ENCODE measurements at regions not wholly inside any gene's neighbourhood (a gene's known extent, or its start where the extent isn't known, plus 50 kb on each side); places are given as distances from the start of the nearest gene placed in this dataset.
A peak's percentile ranks its signal among the peaks of the same experiment; 100 is the strongest.
"Not testable (repeated sequence)": the region's sequence is repeated elsewhere in the genome, so short reads cannot be mapped to it uniquely, and the experiment has no call there.

DNA sequence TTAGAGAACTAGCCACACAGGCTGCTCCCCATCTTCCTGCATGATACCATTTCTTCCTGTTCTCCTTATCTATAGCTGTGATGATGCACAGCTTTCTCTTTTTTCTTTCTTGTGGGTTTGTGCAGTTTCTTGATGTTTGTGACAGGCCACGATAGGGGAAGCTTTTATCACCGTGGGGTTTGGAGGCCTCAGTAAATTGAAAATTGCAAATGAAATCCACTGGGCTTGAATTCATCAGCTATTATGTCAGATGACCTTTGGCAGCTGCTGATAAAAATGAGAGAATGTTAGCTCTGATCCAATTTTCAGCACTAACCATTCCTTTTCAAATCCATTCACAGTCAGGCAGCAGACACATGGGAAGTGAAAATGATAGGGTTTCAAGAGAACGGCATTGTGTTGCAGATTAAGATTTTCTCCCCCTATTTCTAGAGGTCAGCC, 176.9 kb upstream of the SOX2 start:
- no peak for DNase-seq (ENCODE audit: low read depth in 2 of 2)

DNA sequence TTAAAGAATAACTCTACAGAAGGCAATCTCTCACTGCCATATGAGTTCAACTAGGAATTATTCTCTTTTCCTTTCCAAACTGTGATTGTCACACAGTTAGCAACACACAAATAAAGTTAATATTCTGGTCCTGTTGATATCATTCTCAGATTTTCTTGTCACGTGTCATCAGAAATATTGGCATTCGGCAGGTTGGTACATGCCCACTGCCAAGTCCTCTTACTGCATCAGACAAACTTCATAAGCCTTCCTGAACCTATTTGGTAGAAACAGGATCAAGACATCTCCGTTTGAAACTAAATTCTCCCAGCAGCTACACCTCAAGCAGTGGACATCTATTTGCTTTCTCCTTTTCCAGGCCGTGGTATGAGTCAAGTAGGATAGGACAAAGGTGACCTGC, 177.9 kb upstream of the SOX2 start:
- DNase-seq (ENCODE audit: low read depth in 2 of 2): no peak

DNA sequence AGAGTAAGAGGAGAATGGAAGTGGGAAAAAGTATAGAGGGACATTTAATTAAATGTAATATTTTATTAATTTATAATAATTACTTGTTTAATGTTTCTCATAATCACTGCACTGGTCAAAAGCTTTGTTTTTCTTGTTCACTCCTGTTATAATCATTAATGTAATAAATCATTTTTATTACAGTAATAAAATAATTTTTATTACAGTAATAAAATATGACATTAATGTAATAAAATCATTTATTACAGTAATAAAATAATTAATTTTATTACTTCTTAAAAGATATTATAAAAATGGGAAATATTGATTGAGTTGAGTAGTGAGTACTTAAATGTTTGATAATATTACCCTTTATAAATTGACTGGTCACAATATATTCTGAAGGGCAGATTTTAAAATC, 181.1 kb upstream of the SOX2 start:
- no peak for DNase-seq (ENCODE audit: low read depth in 2 of 2)

DNA sequence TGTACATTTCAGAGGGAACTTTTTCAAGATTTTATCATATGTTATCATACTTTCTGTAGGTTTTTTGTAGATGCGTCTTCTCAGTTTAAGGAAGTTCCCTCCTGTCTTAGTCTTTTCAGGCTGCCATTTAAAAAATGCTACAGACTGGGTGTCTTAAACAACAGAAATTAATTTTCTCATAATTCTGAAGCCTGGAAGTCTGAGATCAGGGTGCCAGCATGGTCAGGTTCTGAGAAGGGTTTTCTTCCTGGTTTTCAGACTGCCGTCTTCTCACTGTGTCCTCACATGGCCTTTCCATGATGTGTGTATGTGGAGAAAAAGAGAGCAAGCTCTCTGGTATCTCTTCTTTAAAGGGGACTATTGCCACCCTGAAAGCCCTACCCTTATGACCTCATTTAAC, 189.9 kb upstream of the SOX2 start:
- no peak for DNase-seq (ENCODE audit: low read depth in 2 of 2)

DNA sequence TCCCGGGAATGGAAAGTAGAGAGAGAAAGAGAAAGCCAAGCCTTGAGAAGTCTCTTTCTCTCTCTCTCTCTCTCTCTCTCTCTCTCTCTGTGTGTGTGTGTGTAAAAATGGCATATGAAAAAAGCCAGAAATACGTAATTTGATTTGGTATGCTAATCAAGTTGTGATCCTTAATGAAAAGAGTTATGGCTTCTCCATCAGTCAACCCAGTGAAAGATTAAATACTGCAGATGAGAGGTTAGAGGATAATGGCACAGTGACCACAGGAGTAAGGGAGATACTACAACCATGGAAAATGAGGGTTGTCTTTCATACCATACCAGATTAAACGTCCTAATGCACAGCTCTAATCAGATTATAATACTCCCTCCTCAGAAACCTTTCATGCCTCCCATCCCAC, 193.5 kb upstream of the SOX2 start:
- no peak for DNase-seq (ENCODE audit: low read depth in 2 of 2)

DNA sequence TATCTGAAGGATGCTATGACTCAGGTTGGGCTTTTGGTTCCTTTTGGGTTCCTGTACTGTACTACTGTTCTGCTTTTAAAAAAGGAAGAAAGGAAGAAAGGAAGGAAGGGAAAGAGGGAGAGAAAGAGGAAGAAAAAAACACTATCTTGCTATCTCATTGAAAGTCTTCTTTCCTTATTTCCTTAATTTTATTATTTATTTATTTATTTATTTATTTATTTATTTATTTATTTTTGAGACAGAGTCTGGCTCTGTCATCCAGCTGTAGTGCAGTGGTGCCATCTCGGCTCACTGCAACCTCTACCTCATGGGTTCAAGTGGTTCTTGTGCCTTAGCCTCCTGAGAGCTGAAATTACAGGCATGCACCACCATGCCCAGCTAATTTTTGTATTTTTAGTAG, 198.9 kb upstream of the SOX2 start:
- no peak for DNase-seq (ENCODE audit: low read depth in 2 of 2)

DNA sequence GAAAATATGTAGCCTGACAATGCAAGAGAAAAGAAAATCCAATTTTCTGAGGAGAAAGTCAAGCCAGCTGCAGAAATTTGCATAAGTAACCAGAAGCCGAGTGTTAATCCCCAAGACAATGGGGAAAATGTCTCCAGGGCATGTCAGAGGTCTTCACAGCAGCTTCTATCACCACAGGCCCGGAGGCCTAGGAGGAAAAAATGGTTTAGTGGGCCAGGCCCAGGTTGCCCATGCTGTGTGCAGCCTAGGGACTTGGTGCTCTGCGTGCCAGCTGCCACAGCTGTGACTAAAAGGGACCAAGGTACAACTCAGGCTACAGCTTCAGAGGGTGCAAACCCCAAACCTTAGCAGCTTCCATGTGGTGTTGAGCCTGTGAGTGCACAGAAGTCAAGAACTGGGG, 201.2 kb upstream of the SOX2 start:
- DNase-seq (ENCODE audit: low read depth in 2 of 2): no peak

DNA sequence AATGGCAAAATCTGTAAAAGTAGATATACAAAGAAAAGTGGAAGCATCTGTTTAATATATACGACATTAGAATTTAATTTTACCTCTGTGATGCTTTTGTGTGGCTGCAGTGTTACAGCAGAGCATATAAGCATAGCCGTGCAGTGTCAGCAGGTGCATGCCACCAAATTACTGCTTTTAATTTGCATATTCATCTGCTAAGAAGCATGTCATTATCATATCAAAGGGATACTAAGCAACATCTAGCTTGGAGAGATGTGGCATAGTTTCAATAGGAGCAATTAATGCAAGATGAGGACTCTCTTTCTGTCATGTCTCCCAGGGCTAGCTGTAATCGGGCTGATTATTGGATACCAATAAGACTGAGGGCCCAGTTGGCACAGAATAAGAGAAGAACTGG, 214.4 kb upstream of the SOX2 start:
- DNase-seq (ENCODE audit: low read depth in 2 of 2): no peak

DNA sequence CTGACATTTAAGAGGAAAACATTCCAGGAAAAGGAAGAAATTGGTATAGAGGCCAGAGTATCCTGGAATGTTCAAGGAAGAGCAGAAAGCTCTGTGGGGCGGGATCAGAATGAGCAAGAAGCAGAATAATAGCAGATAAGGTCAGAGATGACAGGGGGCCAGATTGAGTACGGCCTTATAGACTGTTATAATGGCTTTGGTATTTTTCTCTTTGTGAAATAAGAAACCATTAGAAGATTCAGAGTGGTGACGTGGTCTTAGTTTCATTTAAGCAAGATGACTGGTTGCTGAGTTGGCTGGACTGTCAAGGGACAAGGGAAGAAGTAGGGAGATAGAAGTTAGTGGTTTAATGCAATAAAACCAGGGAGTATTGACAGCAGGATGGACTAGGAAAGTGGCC, 218.3 kb upstream of the SOX2 start:
- DNase-seq (ENCODE audit: low read depth in 2 of 2): peak; percentile 15 to 17

DNA sequence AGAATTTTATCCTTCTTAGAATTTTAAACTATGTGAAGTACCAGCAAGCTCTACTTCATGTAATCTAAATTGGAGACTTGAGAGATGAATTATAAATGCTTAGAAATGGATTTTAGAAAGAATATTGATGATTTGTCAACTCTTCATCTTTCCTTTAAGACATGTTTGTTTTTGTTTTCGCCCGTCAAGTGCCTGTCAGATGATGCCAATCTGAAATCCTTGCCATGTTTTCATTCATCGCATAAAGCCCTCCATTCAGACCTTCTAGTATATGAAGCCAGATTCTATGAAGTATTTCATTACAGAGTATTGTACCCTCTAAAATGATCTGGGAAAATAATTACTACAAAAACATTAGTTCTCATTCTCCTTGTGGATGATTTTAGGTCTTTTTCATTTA, 223.2 kb upstream of the SOX2 start:
- no peak for DNase-seq (ENCODE audit: low read depth in 2 of 2)

DNA sequence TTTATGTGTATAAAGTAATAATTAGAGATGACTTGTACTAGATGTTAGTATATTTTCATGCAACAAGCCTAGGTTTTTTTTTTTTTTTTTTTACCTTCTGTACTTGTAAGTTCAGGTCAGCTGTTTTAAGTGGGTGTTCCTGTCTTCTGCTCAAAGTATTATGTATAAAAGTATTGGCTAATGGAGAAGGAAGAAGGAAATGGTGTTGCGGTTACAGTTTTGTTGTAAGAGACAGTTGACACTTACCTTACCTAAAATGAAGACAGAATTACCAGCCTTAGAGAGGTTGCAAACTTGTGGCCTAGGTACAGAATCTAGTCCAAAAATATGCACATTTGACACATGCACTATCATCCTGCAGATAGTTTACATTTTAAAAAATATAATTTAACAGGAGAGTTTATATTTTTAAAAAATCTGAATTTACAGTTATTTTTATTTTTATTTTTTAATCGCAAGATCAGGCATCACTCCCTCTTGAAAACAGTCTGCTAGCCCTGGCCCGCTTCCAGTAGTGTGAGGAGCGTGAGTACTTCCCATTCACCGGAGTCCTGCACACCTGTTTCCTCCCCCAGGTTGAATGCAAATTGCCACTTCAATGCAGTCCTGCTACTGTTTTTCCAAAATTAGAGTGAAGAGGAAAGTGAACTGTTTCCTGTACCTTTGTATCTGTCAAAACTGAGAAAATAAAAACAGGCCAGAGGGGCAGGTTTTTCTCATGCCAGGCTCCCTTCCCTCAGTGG, 224.3 kb upstream of the SOX2 start:
- DNase-seq (ENCODE audit: low read depth in 2 of 2): no peak

DNA sequence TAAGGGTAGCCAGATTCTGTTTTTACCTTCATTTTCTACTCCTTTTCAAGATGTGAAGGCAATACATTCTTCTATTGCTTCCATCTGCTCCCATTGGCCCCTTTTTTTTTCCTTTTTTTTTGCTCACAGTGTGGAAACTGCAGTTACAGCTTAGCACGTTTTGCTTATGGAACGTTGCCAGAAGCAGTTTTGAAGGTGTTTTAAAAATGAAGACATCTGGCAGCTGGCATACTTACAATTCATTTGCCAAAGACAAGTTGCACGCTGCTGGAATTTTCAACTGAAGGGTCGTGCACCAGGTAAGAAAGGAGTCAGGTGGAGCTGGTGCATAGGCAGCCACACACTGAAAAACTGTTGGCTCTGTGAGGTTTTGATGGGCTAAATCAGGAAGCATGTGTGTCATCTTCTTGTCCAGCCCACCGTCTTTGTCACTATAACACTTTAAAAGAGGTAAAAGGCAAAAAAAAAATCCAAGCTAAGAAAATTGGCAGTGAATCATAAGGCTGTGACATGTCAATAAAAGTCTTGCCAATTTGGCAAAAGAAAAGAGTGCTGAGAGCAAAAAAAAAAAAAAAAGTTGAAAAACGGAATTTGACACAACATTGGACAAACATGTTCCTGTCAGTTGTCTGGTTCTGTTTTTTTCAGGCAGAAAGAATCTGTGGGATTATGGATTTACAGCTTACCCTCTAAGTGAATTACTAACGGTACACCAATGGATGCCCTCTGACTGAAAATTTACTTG, 225.4 kb upstream of the SOX2 start:
- no peak for DNase-seq (ENCODE audit: low read depth in 2 of 2)

DNA sequence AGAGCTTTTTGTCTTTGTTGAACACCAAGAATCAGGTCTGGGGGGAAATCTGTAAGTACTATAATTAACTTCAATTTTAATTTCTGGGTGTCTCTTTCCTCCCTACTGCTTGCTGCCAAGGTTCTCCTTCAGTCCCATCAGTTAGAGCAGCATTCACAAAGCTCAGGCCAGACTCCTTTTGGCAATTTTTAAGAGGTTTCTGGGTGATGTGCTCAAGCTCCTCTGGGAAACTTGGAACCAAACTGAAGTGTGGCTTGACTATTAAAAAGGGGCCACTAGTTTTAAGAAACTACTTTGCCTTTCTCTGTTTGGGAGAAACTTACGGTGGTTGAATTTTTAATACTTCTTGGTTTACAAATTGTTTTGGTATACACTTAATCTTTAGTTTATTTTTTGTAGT, 227.7 kb upstream of the SOX2 start:
- DNase-seq (ENCODE audit: low read depth in 2 of 2): no peak

DNA sequence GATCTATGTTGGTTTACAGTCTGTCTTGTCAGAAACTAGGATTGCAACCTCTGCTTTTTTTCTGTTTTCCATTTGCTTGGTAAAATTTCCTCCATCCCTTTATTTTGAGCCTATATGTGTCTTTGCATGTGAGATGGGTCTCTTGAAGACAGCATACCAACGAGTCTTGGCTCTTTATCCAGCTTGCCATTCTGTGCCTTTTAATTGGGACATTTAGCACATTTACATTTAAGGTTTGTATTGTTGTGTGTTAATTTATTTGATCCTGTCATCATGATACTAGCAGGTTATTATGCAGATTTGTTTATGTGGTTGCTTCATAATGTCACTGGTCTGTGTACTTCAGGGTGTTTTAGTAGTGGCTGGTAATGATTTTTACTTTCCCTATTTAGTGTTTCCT, 236.6 kb upstream of the SOX2 start:
- not testable (repeated sequence) for DNase-seq (ENCODE audit: low read depth in 2 of 2)

DNA sequence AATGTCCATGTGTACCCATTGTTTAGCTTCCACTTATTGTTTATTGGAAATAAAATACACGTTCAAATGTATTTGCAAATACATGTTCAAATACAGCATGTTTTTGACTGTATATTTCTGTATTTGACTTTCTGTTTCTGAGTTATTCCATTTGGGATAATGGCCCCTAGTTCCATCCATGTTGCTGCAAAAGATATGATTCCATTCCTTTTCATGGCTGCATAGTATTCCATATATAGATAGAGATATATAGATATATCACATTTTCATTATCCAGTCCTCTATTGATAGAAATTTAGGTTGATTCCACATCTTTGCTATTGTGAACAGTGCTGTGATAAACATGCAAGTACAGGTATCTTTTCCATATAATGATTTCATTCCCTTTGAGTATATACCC, 241.4 kb upstream of the SOX2 start:
- no peak for DNase-seq (ENCODE audit: low read depth in 2 of 2)

DNA sequence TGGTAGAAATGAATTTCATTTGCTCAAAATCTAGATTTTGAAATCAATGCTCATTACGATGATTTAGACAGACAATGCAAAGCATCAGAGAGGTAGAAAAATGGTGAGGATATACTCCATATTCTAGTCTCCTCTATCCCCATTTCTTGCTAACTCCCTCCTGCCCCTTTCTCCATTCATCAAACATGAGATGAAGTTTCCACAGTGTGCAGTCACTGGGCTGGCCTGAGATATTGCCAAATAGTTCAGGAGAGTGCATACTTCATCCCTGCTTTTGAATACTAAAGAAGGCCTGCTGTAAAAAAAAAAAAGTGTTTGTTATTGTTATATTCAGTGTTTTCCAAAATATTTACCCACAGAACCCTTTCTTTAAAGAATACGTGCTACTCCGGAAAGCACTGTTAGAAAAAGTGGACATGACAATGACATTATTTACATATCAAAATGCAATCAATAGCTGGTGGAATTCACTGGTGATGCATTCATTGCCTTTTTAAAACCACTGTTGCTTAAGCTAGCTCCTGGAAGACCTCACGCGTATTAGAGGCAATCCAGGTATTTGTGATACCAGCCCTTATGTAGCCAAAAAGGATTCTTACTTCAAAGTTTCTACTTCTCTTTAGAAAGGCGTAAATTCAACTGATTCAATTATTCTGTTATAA, 247.6 kb upstream of the SOX2 start:
- DNase-seq (ENCODE audit: low read depth in 2 of 2): no peak

DNA sequence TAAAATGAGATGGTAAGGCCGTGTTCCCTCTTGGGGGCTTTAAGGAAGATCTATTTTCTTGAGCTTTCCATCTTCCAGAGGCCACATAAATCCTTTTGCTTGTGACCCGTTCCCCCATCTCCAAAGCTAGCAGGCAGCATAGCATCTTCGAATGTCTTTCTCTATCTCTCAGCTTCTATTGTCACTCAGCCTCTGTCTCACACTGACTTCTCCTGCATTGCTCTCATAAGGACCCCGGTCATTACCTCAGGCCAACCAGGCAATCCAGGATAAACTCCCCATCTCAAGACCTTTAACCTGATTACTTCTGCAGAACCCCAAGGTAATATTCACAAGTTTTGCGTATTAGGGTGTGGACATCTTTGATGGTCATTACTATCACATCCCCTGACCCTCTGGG, 250.3 kb upstream of the SOX2 start:
- no peak for DNase-seq (ENCODE audit: low read depth in 2 of 2)

DNA sequence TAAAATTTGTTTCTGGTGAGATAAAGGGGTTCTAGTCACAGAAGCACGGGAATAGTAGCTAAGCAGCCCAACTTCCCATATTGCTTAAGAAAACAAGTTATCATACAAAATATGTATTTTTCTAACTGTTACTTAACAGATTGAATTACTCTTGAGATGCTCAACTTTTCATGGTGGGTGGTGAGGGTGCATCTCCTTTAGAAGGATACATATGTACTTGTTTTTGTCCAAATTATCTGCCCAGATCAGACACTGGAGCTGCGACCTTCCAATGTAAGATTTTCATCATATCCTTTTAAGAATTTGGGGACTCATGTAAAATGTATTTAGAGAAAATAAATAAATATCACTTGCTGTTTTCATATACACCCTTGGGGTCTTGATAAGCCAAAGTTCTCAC, 252.2 kb upstream of the SOX2 start:
- DNase-seq (ENCODE audit: low read depth in 2 of 2): no peak

DNA sequence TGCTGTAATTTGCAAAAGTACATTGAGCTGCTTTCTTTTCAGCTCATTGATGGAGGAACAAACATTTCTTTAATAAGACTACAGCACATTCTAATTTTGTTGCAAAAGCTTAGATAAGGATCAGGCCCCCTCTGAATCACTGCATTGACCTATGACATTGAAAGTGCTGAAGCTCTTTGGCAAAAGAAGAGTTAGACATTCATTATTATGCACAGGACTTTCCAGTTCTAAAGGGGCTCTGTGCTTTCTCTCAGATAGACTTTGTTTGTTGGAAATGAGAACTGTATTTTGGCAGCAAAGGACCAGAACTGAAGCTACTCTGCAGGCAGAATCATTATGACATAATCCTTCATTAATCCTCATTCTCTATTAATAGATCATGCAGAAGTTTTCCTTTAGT, 252.9 kb upstream of the SOX2 start:
- DNase-seq (ENCODE audit: low read depth in 2 of 2): no peak

DNA sequence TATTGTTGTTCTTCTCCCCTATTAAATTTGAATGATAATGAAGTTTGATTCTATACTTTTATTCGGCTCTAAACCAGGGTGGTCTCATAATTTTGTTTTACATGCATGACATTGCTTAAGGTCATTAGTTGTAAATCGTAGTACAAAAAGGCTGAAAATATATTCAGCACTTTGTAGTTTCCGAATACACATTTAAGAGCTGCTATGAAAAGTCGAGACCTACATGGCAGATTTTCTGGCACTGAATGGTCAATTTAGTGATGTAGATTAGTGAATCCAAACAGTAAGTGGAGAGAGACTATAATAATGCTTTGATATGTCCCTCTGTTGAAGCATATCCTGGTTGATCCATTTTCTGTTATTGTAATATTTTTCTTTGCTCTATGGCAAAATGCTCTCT, 254.0 kb upstream of the SOX2 start:
- DNase-seq (ENCODE audit: low read depth in 2 of 2): no peak

DNA sequence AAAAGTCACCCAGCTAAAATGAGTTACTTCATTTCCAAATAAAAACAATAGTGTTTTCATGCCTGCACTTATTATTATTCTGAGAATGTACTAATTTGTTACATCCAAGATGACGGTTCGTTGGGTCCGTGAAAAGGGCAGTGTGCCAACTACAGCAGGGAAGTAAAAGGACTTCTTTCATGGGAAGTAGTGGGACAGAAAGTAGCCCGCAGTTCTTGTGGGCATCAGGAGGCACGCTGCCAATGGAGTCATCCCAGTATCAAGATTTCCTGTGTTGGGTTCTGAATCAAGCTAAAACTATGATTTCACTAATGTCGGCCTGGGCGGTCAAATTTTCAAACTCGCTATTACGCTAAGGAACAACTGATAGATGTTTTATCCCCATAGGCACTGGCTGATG, 254.5 kb upstream of the SOX2 start:
- DNase-seq (ENCODE audit: low read depth in 2 of 2): no peak

DNA sequence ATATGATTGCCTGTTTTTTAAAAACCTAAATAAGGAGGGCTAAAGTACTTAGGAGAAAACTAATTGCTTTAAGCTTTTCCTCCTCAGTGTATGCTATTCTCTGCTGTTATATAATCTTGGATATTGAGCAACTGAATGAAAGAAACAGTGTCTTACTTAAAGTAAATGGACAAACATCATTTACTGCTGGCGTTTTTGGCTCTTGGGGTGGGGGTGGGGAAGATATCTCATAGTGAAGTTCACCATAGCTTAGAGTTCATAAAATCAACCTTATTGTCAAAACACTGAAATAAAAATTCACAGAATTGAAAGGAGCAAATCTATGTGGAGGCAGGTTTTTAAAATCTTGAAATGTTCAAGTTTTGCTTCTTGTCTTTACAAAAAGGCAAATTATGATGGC, 256.4 kb upstream of the SOX2 start:
- DNase-seq (ENCODE audit: low read depth in 2 of 2): no peak

DNA sequence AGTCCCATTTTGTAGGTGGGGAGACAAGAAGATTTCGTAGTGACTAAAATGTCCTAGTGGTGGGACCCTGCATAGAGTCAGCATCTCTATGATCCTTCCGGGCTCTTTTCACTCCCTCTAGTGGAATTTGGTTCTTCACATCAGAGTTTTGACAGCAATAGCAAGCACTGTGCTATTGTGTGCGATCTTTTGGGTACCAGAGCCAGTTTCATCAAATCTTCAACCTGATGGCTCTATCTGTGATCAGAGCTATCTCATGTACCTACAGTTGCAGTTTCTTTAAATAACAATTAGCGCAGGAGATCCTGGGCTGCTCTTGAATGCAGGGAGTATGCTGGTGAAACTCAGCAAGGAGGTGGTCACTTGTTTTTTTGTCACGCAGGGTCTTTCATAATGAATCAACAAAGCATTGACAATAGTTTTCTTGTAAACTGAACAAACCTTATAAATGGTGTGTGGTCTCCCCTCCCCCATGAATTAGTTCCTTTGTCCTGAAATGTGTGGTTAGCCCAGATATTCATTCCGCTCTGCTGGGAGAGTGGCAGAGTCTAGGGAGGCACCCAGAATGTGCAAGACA, 257.2 kb upstream of the SOX2 start:
- DNase-seq (ENCODE audit: low read depth in 2 of 2): no peak

All from fibroblast of skin of left quadriceps (primary cell).